ENCODE measurements at regions not wholly inside any gene's neighbourhood (a gene's known extent, or its start where the extent isn't known, plus 50 kb on each side); places are given as distances from the start of the nearest gene placed in this dataset.

GRCh38 chr1:56442290-56442877 lies 137.0 kb downstream of the PLPP3 start:
- no peaks in the 10 kb centered on the region for H3K27me3 Mint-ChIP-seq
- no peak overlapping the region for H3K4me3 Mint-ChIP-seq
- no peak overlapping the region for H3K27ac Mint-ChIP-seq
- intact Hi-C loops (cut with micrococcal nuclease) = no loop called here
- ChIA-PET CTCF (no interaction called here), POLR2A (no interaction called here)
- H3K9me3 Mint-ChIP-seq = no peaks in the 10 kb centered on the region
- no peaks in the 10 kb centered on the region for H3K36me3 Mint-ChIP-seq
- no peak for DNase-seq
- no peaks in the 10 kb centered on the region for H3K4me1 Mint-ChIP-seq (ENCODE audit: low read depth)

- no peak for DNase-seq
- intact Hi-C loops (cut with micrococcal nuclease) = no loop called here
- Mint-ChIP-seq H3K4me1 (ENCODE audit: low read depth) (no peaks in the 10 kb centered on the region), H3K36me3 (no peaks in the 10 kb centered on the region), H3K9me3 (no peaks in the 10 kb centered on the region), H3K27ac (no peak overlapping the region), H3K27me3 (no peaks in the 10 kb centered on the region), H3K4me3 (no peak overlapping the region)
- POLR2A ChIA-PET = no interaction called here
- CTCF ChIA-PET = no interaction called here
Observed at GRCh38 chr1:56441601-56442000, 137.8 kb downstream of the PLPP3 start.

- Mint-ChIP-seq H3K4me1 (ENCODE audit: low read depth) (no peaks in the 10 kb centered on the region), H3K4me3 (no peak overlapping the region), H3K9me3 (no peaks in the 10 kb centered on the region), H3K36me3 (no peaks in the 10 kb centered on the region), H3K27me3 (no peaks in the 10 kb centered on the region), H3K27ac (no peak overlapping the region)
- POLR2A ChIA-PET = no interaction called here
- intact Hi-C loops (cut with micrococcal nuclease) = no loop called here
- CTCF ChIA-PET = no interaction called here
- no peak for DNase-seq
Observed at GRCh38 chr1:56439610-56440264, 139.6 kb downstream of the PLPP3 start.

- no peak overlapping the region for H3K4me3 Mint-ChIP-seq
- H3K36me3 Mint-ChIP-seq = no peaks in the 10 kb centered on the region
- CTCF ChIA-PET = no interaction called here
- no peaks in the 10 kb centered on the region for H3K27me3 Mint-ChIP-seq
- no peak overlapping the region for H3K27ac Mint-ChIP-seq
- POLR2A ChIA-PET = no interaction called here
- DNase-seq = no peak
- H3K9me3 Mint-ChIP-seq = no peaks in the 10 kb centered on the region
- no peaks in the 10 kb centered on the region for H3K4me1 Mint-ChIP-seq (ENCODE audit: low read depth)
- intact Hi-C loops (cut with micrococcal nuclease) = no loop called here
Observed at GRCh38 chr1:56438901-56439551, 140.3 kb downstream of the PLPP3 start.

GRCh38 chr1:56437959-56438358 lies 141.4 kb downstream of the PLPP3 start:
- Mint-ChIP-seq H3K27ac (no peak overlapping the region), H3K27me3 (no peaks in the 10 kb centered on the region), H3K4me1 (ENCODE audit: low read depth) (no peaks in the 10 kb centered on the region), H3K4me3 (no peak overlapping the region), H3K36me3 (no peaks in the 10 kb centered on the region), H3K9me3 (no peaks in the 10 kb centered on the region)
- ChIA-PET CTCF (no interaction called here), POLR2A (no interaction called here)
- no peak for DNase-seq
- intact Hi-C loops (cut with micrococcal nuclease) = no loop called here

GRCh38 chr1:56436912-56437417 lies 142.4 kb downstream of the PLPP3 start:
- no peak for DNase-seq
- CTCF ChIA-PET = no interaction called here
- no peak overlapping the region for H3K4me3 Mint-ChIP-seq
- H3K4me1 Mint-ChIP-seq (ENCODE audit: low read depth) = no peaks in the 10 kb centered on the region
- no peak overlapping the region for H3K27ac Mint-ChIP-seq
- H3K36me3 Mint-ChIP-seq = no peaks in the 10 kb centered on the region
- H3K9me3 Mint-ChIP-seq = no peaks in the 10 kb centered on the region
- no peaks in the 10 kb centered on the region for H3K27me3 Mint-ChIP-seq
- intact Hi-C loops (cut with micrococcal nuclease) = no loop called here
- POLR2A ChIA-PET = no interaction called here

- CTCF ChIA-PET = no interaction called here
Observed at GRCh38 chr1:56436296-56436695, 143.1 kb downstream of the PLPP3 start.

GRCh38 chr1:56435434-56436262 lies 143.7 kb downstream of the PLPP3 start:
- Mint-ChIP-seq H3K27me3 (no peaks in the 10 kb centered on the region), H3K27ac (no peak overlapping the region), H3K36me3 (no peaks in the 10 kb centered on the region), H3K4me3 (no peak overlapping the region), H3K4me1 (ENCODE audit: low read depth) (no peaks in the 10 kb centered on the region), H3K9me3 (no peaks in the 10 kb centered on the region)
- intact Hi-C loops (cut with micrococcal nuclease) = no loop called here
- no peak for DNase-seq
- POLR2A ChIA-PET = no interaction called here
- CTCF ChIA-PET = no interaction called here

More at GRCh38 chr1:56436296-56436695, 143.1 kb downstream of the PLPP3 start:
- Mint-ChIP-seq H3K4me1 (ENCODE audit: low read depth) (no peaks in the 10 kb centered on the region), H3K27ac (no peak overlapping the region), H3K27me3 (no peaks in the 10 kb centered on the region), H3K36me3 (no peaks in the 10 kb centered on the region), H3K9me3 (no peaks in the 10 kb centered on the region), H3K4me3 (no peak overlapping the region)
- DNase-seq = no peak
- intact Hi-C loops (cut with micrococcal nuclease) = no loop called here
- POLR2A ChIA-PET = no interaction called here

GRCh38 chr1:56434740-56435139 lies 144.6 kb downstream of the PLPP3 start:
- Mint-ChIP-seq H3K36me3 (no peaks in the 10 kb centered on the region), H3K27me3 (no peaks in the 10 kb centered on the region), H3K27ac (no peak overlapping the region), H3K4me1 (ENCODE audit: low read depth) (no peaks in the 10 kb centered on the region), H3K9me3 (no peaks in the 10 kb centered on the region), H3K4me3 (no peak overlapping the region)
- no peak for DNase-seq
- ChIA-PET POLR2A (no interaction called here), CTCF (no interaction called here)
- intact Hi-C loops (cut with micrococcal nuclease) = no loop called here

GRCh38 chr1:56434025-56434424 lies 145.3 kb downstream of the PLPP3 start:
- H3K9me3 Mint-ChIP-seq = no peaks in the 10 kb centered on the region
- no peak overlapping the region for H3K27ac Mint-ChIP-seq
- H3K36me3 Mint-ChIP-seq = no peaks in the 10 kb centered on the region
- H3K4me3 Mint-ChIP-seq = no peak overlapping the region
- intact Hi-C loops (cut with micrococcal nuclease) = no loop called here
- CTCF ChIA-PET = no interaction called here
- POLR2A ChIA-PET = no interaction called here
- no peaks in the 10 kb centered on the region for H3K27me3 Mint-ChIP-seq
- no peaks in the 10 kb centered on the region for H3K4me1 Mint-ChIP-seq (ENCODE audit: low read depth)
- DNase-seq = no peak

GRCh38 chr1:56433056-56433577 lies 146.2 kb downstream of the PLPP3 start:
- H3K4me1 Mint-ChIP-seq (ENCODE audit: low read depth) = no peaks in the 10 kb centered on the region
- DNase-seq = no peak
- ChIA-PET CTCF (no interaction called here), POLR2A (no interaction called here)
- no peaks in the 10 kb centered on the region for H3K27me3 Mint-ChIP-seq
- no peaks in the 10 kb centered on the region for H3K36me3 Mint-ChIP-seq
- intact Hi-C loops (cut with micrococcal nuclease) = no loop called here
- no peak overlapping the region for H3K27ac Mint-ChIP-seq
- H3K9me3 Mint-ChIP-seq = no peaks in the 10 kb centered on the region
- no peak overlapping the region for H3K4me3 Mint-ChIP-seq

GRCh38 chr1:56432166-56432971 lies 147.0 kb downstream of the PLPP3 start:
- CTCF ChIA-PET = no interaction called here
- Mint-ChIP-seq H3K4me1 (ENCODE audit: low read depth) (no peaks in the 10 kb centered on the region), H3K4me3 (no peak overlapping the region), H3K9me3 (no peaks in the 10 kb centered on the region), H3K27ac (no peak overlapping the region), H3K36me3 (no peaks in the 10 kb centered on the region), H3K27me3 (no peaks in the 10 kb centered on the region)
- no peak for DNase-seq
- intact Hi-C loops (cut with micrococcal nuclease) = no loop called here
- POLR2A ChIA-PET = no interaction called here

Data from activated CD4-positive, alpha-beta memory T cell treated with anti-CD3 and anti-CD28 coated beads for 36 hours (primary cell).